BJ (cell line): ENCODE measurements at regions not wholly inside any gene's neighbourhood (a gene's known extent, or its start where the extent isn't known, plus 50 kb on each side); places are given as distances from the start of the nearest gene placed in this dataset.

Source experiments
- CTCF ChIA-PET: fragments of 350-600 bp; formaldehyde crosslinking; extraction: SDS; loops from one replicate; lab custom pipeline; 2021; ENCODE audit warnings: antibody characterized with exemption, inconsistent platforms; lab: Yijun Ruan, JAX
- POLR2A ChIA-PET: fragments of 300-600 bp; sonication (Branson Sonifier 250); formaldehyde crosslinking; extraction: SDS; loops from one replicate; lab custom pipeline; 2021; ENCODE audit warnings: antibody characterized with exemption; lab: Charles Lee
- DNase-seq: peaks from one replicate; pipeline ENCODE4 v3.0.0-alpha.2; 2011; ENCODE audit warnings: low read depth
- H3K27me3 ChIP-seq: 2 replicates; pipeline ENCODE4 v1.6.0; 2011; ENCODE audit warnings: low read length; ENCODE audit not compliant: control insufficient read depth, insufficient read depth
- H3K36me3 ChIP-seq: 2 replicates; pipeline ENCODE4 v1.5.1; 2011; ENCODE audit warnings: low read length; ENCODE audit not compliant: control insufficient read depth, insufficient read depth
- H3K4me3 ChIP-seq: 2 replicates; pipeline ENCODE4 v1.5.1; 2011; ENCODE audit warnings: low read depth, mild to moderate bottlenecking, control low read depth, low read length
- CTCF ChIP-seq: IDR thresholded peaks from 2 replicates; pipeline ENCODE4 v1.5.1; 2011; ENCODE audit warnings: low read depth, mild to moderate bottlenecking, control low read depth, inconsistent platforms, low read length, moderate library complexity; ENCODE audit not compliant: insufficient read depth

- no peak for TF ChIP-seq CTCF
- no peak overlapping the region for H3K4me3 ChIP-seq
- CTCF ChIA-PET = no interaction called here
- POLR2A ChIA-PET = no interaction called here
- H3K27me3 ChIP-seq = no peaks in the 10 kb centered on the region
- H3K36me3 ChIP-seq = no peaks in the 10 kb centered on the region
- DNase-seq = no peak
These were observed 235.0 kb upstream of the SOX21 start for GRCh38 chr13:94947392-94947791.

- POLR2A ChIA-PET = no interaction called here
These were observed 233.7 kb upstream of the SOX21 start for GRCh38 chr13:94946039-94946438.

GRCh38 chr13:94938124-94938523, 225.8 kb upstream of the SOX21 start:
- no peak for DNase-seq
- CTCF ChIA-PET = interaction anchor here (0.6 kb wide), 1 partner anchor 462 kb away, joined by 3 read pairs; no protein-coding TSS in a partner anchor
- Histone ChIP-seq H3K27me3 (no peaks in the 10 kb centered on the region), H3K36me3 (no peaks in the 10 kb centered on the region), H3K4me3 (no peak overlapping the region)
- no peak for TF ChIP-seq CTCF
- POLR2A ChIA-PET = no interaction called here

More at GRCh38 chr13:94946039-94946438, 233.7 kb upstream of the SOX21 start:
- TF ChIP-seq CTCF = no peak
- H3K36me3 ChIP-seq = no peaks in the 10 kb centered on the region
- DNase-seq = no peak
- CTCF ChIA-PET = no interaction called here
- no peaks in the 10 kb centered on the region for H3K27me3 ChIP-seq
- H3K4me3 ChIP-seq = no peak overlapping the region

GRCh38 chr13:94936633-94937032, 224.3 kb upstream of the SOX21 start:
- no peak overlapping the region for H3K4me3 ChIP-seq
- no peaks in the 10 kb centered on the region for H3K27me3 ChIP-seq
- no peaks in the 10 kb centered on the region for H3K36me3 ChIP-seq
- no peak for DNase-seq
- POLR2A ChIA-PET = no interaction called here
- CTCF ChIA-PET = no interaction called here
- TF ChIP-seq CTCF = no peak

GRCh38 chr13:94933936-94934335, 221.6 kb upstream of the SOX21 start:
- Histone ChIP-seq H3K4me3 (no peak overlapping the region), H3K27me3 (peaks cover 1% of the 10 kb centered on the region; the same call in 1 of the 2 replicates), H3K36me3 (no peaks in the 10 kb centered on the region)
- ChIA-PET POLR2A (no interaction called here), CTCF (no interaction called here)
- TF ChIP-seq CTCF = no peak
- no peak for DNase-seq
